M059J (cell line): ENCODE measurements at regions not wholly inside any gene's neighbourhood (a gene's known extent, or its start where the extent isn't known, plus 50 kb on each side); places are given as distances from the start of the nearest gene placed in this dataset.

Experiments used
- DNase-seq: peaks from one replicate; pipeline ENCODE4 v3.0.0-alpha.2; 2012; ENCODE audit warnings: low read depth

- no peak for DNase-seq
Measured at GRCh38 chr11:101211407-101211975, 81.9 kb upstream of the PGR start.

DNA sequence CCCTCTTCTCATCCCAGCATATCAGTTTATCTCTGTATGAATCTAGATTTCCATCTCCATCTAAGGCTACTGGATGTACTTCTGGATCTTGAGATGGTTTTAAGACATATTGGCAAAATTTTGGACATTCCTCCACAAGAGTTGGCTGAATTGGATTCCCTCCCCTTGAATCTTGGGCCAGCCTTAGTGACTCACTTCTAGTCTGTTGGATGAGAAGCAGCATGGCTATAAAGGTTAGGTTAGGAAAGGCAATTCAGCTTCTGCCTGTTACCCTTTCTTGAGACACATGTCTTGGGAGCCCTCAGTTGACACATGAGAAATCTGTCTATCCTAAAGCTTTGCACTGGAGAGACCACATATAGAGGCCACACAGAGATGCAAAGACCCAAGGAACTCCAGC lies 73.0 kb upstream of the PGR start:
- no peak for DNase-seq

DNA sequence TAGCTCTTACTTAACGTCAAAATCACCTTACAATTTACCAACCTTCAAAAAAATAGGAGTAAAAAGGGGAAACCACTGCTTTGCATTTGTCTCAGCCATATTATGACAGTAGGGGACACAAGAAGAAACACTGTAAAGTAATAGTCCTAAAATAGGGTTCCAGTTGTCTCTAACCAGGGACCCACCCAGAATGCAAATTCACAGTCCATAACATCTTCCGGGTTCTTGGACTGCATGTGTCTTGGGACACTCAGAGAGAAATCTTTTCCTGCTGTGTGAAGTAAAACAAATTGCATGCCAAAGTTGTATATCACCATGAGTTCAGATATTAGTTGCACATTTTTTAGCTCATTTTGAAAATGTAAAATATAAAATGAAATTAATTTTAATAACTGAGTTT lies 69.8 kb upstream of the PGR start:
- DNase-seq, result no peak

DNA sequence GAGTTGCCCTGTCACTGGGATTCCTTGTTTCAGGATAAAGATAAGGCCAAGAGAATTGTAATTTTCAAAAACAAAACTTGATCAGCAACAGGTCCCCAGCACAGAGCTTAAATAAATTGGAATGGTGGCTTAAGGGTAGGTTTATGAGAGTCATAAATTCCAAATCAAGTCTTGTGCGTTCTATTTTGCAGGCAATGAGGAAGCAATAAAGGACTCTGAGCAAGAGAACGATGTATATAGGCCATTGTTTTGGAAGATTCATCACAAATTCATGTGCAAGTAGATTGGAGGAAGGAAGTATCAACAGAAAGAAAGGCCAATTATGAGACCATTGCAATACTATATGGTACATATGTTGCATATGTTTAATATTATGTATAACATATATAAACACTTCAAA lies 65.7 kb upstream of the PGR start:
- DNase-seq, result no peak

DNA sequence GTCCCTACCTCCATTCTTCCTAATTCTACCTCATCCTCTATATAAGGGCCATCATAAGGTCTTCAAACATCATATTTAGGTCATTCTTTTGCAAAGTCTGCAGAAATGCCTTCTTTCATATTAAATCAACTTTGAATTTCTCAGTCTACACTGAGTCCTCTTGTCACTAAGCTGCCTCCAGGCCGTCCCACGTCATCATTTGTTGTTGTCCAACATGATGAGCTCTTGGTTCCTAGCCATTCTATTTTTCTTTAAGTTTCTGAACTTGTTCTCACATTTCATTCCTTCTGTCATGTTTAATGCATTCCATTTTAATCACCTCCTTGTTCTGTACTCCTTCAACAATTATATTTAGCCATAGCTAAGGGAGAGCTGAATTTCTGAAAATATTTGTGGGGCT lies 59.2 kb upstream of the PGR start:
- DNase-seq, result no peak

DNA sequence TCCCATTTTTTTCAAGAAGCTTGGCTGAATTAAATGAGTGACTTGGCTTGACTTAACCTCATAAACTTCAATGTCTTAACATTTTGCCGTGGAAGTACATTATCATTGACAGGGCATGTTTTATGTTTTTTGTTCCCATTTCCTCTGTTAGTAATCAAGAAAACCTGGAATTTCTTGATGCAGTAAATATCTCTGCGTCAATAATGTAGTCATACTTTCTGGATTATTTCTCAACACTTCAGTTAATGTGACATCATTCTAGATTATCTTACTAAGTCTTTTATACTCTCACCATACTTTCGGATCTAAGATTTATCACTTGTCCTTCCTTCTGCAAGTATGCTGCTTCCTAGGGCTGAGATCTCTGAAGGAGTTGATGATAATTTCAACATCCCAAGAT lies 58.6 kb upstream of the PGR start:
- DNase-seq, result no peak

GRCh38 chr11:101187748-101188147 lies 58.1 kb upstream of the PGR start:
- DNase-seq, result no peak

- DNase-seq, result no peak
Measured at GRCh38 chr11:101185985-101186384, 56.4 kb upstream of the PGR start.

DNA sequence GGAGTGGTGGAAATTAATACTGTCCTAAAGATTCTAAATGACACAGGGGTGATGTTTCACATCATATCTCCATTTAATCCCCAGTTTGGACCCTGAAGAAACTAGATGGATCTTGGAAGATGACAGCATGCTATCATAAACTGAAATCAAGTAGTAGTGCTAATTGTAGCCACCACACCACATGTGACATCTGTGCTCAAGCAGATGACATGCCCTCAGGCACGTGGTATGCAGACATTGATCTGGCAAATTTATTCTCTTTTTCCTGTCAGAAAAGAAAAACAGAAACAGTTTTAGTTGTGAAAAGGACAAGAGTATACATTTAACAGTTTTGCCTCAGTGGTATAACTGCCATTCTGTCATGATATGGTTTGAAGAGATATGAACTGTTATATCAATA lies 52.9 kb upstream of the PGR start:
- no peak for DNase-seq

GRCh38 chr11:101180481-101180880 lies 50.9 kb upstream of the PGR start:
- DNase-seq, result no peak
